OCI-LY1 (cell line): ENCODE measurements at regions not wholly inside any gene's neighbourhood (a gene's known extent, or its start where the extent isn't known, plus 50 kb on each side); places are given as distances from the start of the nearest gene placed in this dataset.

Experiments
- CTCF ChIP-seq: fragments of 200-600 bp; sonication (generic), shearing (Covaris generic); IDR thresholded peaks from 2 replicates; pipeline ENCODE4 v1.5.1; 2017; ENCODE audit warnings: mild to moderate bottlenecking, antibody characterized with exemption, low read length, moderate library complexity, mixed read lengths
- EZH2 ChIP-seq: fragments of 200-600 bp; sonication (generic), shearing (Covaris generic); IDR thresholded peaks from 2 replicates; pipeline ENCODE4 v1.8.0; 2017; ENCODE audit warnings: borderline replicate concordance, mixed run types, mild to moderate bottlenecking, antibody characterized with exemption, low read length, moderate library complexity, mixed read lengths

GRCh38 chr4:153146961-153147360 lies 57.3 kb upstream of the TRIM2 start:
- TF ChIP-seq CTCF: no peak
- TF ChIP-seq EZH2: no peak
